GM21515 (cell line): ENCODE measurements at regions not wholly inside any gene's neighbourhood (a gene's known extent, or its start where the extent isn't known, plus 50 kb on each side); places are given as distances from the start of the nearest gene placed in this dataset.
"Not testable (repeated sequence)": the region's sequence is repeated elsewhere in the genome, so short reads cannot be mapped to it uniquely, and the experiment has no call there.

Experiments
- ATAC-seq: cut with Tn5 transposase; IDR thresholded peaks from one replicate; pipeline ENCODE4 v1.9.1; 2021; ENCODE audit not compliant: unreplicated experiment

- ATAC-seq, result no peak
Observed at GRCh38 chr4:1531683-1532548, 125.7 kb upstream of the NKX1-1 start.

- no peak for ATAC-seq
Observed at GRCh38 chr4:1530356-1530755, 124.1 kb upstream of the NKX1-1 start.

GRCh38 chr4:1524761-1525160, 118.5 kb upstream of the NKX1-1 start:
- ATAC-seq, result no peak

GRCh38 chr4:1523907-1524636, 117.8 kb upstream of the NKX1-1 start:
- no peak for ATAC-seq

- no peak for ATAC-seq
Observed at GRCh38 chr4:1523506-1523905, 117.3 kb upstream of the NKX1-1 start.

- no peak for ATAC-seq
Observed at GRCh38 chr4:1523033-1523432, 116.8 kb upstream of the NKX1-1 start.

- ATAC-seq, result no peak
Observed at GRCh38 chr4:1522606-1523005, 116.4 kb upstream of the NKX1-1 start.

- no peak for ATAC-seq
Observed at GRCh38 chr4:1521821-1522361, 115.6 kb upstream of the NKX1-1 start.

GRCh38 chr4:1520795-1521576, 114.7 kb upstream of the NKX1-1 start:
- ATAC-seq, result not testable (repeated sequence)

- ATAC-seq, result no peak
Observed at GRCh38 chr4:1519787-1520661, 113.8 kb upstream of the NKX1-1 start.

GRCh38 chr4:1518997-1519700, 112.9 kb upstream of the NKX1-1 start:
- ATAC-seq, result no peak

GRCh38 chr4:1517592-1518411, 111.6 kb upstream of the NKX1-1 start:
- no peak for ATAC-seq

GRCh38 chr4:1516881-1517480, 110.7 kb upstream of the NKX1-1 start:
- ATAC-seq, result no peak

- ATAC-seq, result no peak
Observed at GRCh38 chr4:1516261-1516660, 110.0 kb upstream of the NKX1-1 start.

- no peak for ATAC-seq
Observed at GRCh38 chr4:1515763-1516162, 109.5 kb upstream of the NKX1-1 start.

- ATAC-seq, result no peak
Observed at GRCh38 chr4:1515156-1515555, 108.9 kb upstream of the NKX1-1 start.

- ATAC-seq, result no peak
Observed at GRCh38 chr4:1514612-1515011, 108.4 kb upstream of the NKX1-1 start.

GRCh38 chr4:1513936-1514483, 107.8 kb upstream of the NKX1-1 start:
- no peak for ATAC-seq
